ENCODE measurements at regions not wholly inside any gene's neighbourhood (a gene's known extent, or its start where the extent isn't known, plus 50 kb on each side); places are given as distances from the start of the nearest gene placed in this dataset.
"Not testable (repeated sequence)": the region's sequence is repeated elsewhere in the genome, so short reads cannot be mapped to it uniquely, and the experiment has no call there.

GRCh38 chr4:159939681-159940080 lies 836.8 kb downstream of the RAPGEF2 start:
- DNase-seq (ENCODE audit: low read depth) = not testable (repeated sequence)

- DNase-seq (ENCODE audit: low read depth) = no peak
These were observed 838.2 kb downstream of the RAPGEF2 start for GRCh38 chr4:159941076-159941475.

GRCh38 chr4:159944477-159944876 lies 841.6 kb downstream of the RAPGEF2 start:
- DNase-seq (ENCODE audit: low read depth) = no peak

GRCh38 chr4:159946983-159947615 lies 844.2 kb downstream of the RAPGEF2 start:
- DNase-seq (ENCODE audit: low read depth) = peak; percentile 70

- no peak for DNase-seq (ENCODE audit: low read depth)
These were observed 847.8 kb downstream of the RAPGEF2 start for GRCh38 chr4:159950707-159951106.

GRCh38 chr4:159966746-159967145 lies 863.9 kb downstream of the RAPGEF2 start:
- DNase-seq (ENCODE audit: low read depth) = no peak

- not testable (repeated sequence) for DNase-seq (ENCODE audit: low read depth)
These were observed 874.1 kb downstream of the RAPGEF2 start for GRCh38 chr4:159976871-159977482.

- no peak for DNase-seq (ENCODE audit: low read depth)
These were observed 875.2 kb downstream of the RAPGEF2 start for GRCh38 chr4:159977907-159978617.

GRCh38 chr4:159979351-159979750 lies 876.5 kb downstream of the RAPGEF2 start:
- no peak for DNase-seq (ENCODE audit: low read depth)

GRCh38 chr4:159979953-159980352 lies 877.1 kb downstream of the RAPGEF2 start:
- DNase-seq (ENCODE audit: low read depth) = no peak

GRCh38 chr4:159980826-159981468 lies 878.1 kb downstream of the RAPGEF2 start:
- no peak for DNase-seq (ENCODE audit: low read depth)

- DNase-seq (ENCODE audit: low read depth) = no peak
These were observed 878.6 kb downstream of the RAPGEF2 start for GRCh38 chr4:159981469-159981856.

- peak; percentile 39 for DNase-seq (ENCODE audit: low read depth)
These were observed 880.2 kb downstream of the RAPGEF2 start for GRCh38 chr4:159983082-159983481.

- DNase-seq (ENCODE audit: low read depth) = no peak
These were observed 907.0 kb downstream of the RAPGEF2 start for GRCh38 chr4:160009656-160010493.

GRCh38 chr4:160019936-160020335 lies 917.1 kb downstream of the RAPGEF2 start:
- no peak for DNase-seq (ENCODE audit: low read depth)

GRCh38 chr4:160020804-160021203 lies 917.9 kb downstream of the RAPGEF2 start:
- peak; percentile 58 for DNase-seq (ENCODE audit: low read depth)

GRCh38 chr4:160021870-160022269 lies 919.0 kb downstream of the RAPGEF2 start:
- no peak for DNase-seq (ENCODE audit: low read depth)

- peak; percentile 78 for DNase-seq (ENCODE audit: low read depth)
These were observed 923.8 kb downstream of the RAPGEF2 start for GRCh38 chr4:160026721-160027120.

- DNase-seq (ENCODE audit: low read depth) = peak; percentile 54
These were observed 931.6 kb downstream of the RAPGEF2 start for GRCh38 chr4:160034501-160034900.

GRCh38 chr4:160038615-160039014 lies 935.7 kb downstream of the RAPGEF2 start:
- peak; percentile 64 for DNase-seq (ENCODE audit: low read depth)

GRCh38 chr4:160044693-160045092 lies 941.8 kb downstream of the RAPGEF2 start:
- DNase-seq (ENCODE audit: low read depth) = no peak

All from ELR (cell line).